Caco-2 (cell line): ENCODE measurements at regions not wholly inside any gene's neighbourhood (a gene's known extent, or its start where the extent isn't known, plus 50 kb on each side); places are given as distances from the start of the nearest gene placed in this dataset.

Experiments
- BruUV-seq: library from RNA; stranded (reverse); fragments of 400-500 nt; replicated peaks from 2 replicates; lab custom pipeline; 2021; lab: Mats Ljungman, UMichigan
- CTCF ChIA-PET: fragments of 300-600 bp; sonication (Branson Sonifier 250); formaldehyde crosslinking; loops from one replicate; lab custom pipeline; 2022; ENCODE audit warnings: antibody characterized with exemption; lab: Charles Lee
- POLR2A ChIA-PET: fragments of 300-600 bp; sonication (Branson Sonifier 250); formaldehyde crosslinking; loops from one replicate; lab custom pipeline; 2022; ENCODE audit warnings: antibody characterized with exemption; lab: Charles Lee
- DNase-seq, 2 experiments: peaks; one replicate each; pipeline versions ENCODE4 v3.0.0 to v3.0.0-alpha.2; 2020 to 2022
- H3K27me3 ChIP-seq: replicated peaks from 2 replicates; pipeline ENCODE4 v1.6.0; 2011; ENCODE audit warnings: low read length; ENCODE audit not compliant: control insufficient read depth, insufficient read depth
- H3K36me3 ChIP-seq: 2 replicates; pipeline ENCODE4 v1.5.1; 2011; ENCODE audit warnings: low read length; ENCODE audit not compliant: control insufficient read depth, insufficient read depth
- H3K4me1 ChIP-seq: fragments of 250-450 bp; sonication (Bioruptor Pico); 2 replicates; pipeline ENCODE4 v1.5.1; 2020; ENCODE audit warnings: mild to moderate bottlenecking
- H3K4me3 ChIP-seq: 2 replicates; pipeline ENCODE4 v1.5.1; 2011; ENCODE audit warnings: low read depth, mild to moderate bottlenecking, control low read depth, low read length
- H3K9me3 ChIP-seq: fragments of 250-450 bp; sonication (Bioruptor Pico); 2 replicates; pipeline ENCODE4 v1.5.1; 2020; ENCODE audit warnings: mild to moderate bottlenecking, moderate library complexity
- H3K27ac Mint-ChIP-seq: one replicate; pipeline ENCODE4 v1.8.0; 2022; ENCODE audit warnings: mixed read lengths; ENCODE audit not compliant: unreplicated experiment
- H3K27me3 Mint-ChIP-seq: one replicate; pipeline ENCODE4 v1.8.0; 2022; ENCODE audit warnings: mixed read lengths; ENCODE audit not compliant: insufficient read depth, unreplicated experiment
- H3K36me3 Mint-ChIP-seq: one replicate; pipeline ENCODE4 v1.8.0; 2022; ENCODE audit warnings: mild to moderate bottlenecking, mixed read lengths; ENCODE audit not compliant: insufficient read depth, unreplicated experiment
- H3K4me1 Mint-ChIP-seq: one replicate; pipeline ENCODE4 v1.8.0; 2022; ENCODE audit warnings: low read depth, mixed read lengths; ENCODE audit not compliant: unreplicated experiment
- H3K4me3 Mint-ChIP-seq: one replicate; pipeline ENCODE4 v1.8.0; 2022; ENCODE audit warnings: mild to moderate bottlenecking, moderate library complexity, mixed read lengths; ENCODE audit not compliant: unreplicated experiment
- H3K9me3 Mint-ChIP-seq: one replicate; pipeline ENCODE4 v1.8.0; 2022; ENCODE audit warnings: mixed read lengths; ENCODE audit not compliant: unreplicated experiment
- CTCF ChIP-seq, 2 experiments: fragments of 200-600 bp in 1 of 2; IDR thresholded peaks; 1 replicate in 1 of 2; 2 replicates in 1 of 2; pipeline versions ENCODE4 v1.5.1 to v1.8.0; 2011 to 2022; ENCODE audit warnings: antibody characterized with exemption in 1 of 2, control low read depth in 1 of 2, inconsistent platforms in 1 of 2, low read depth in 1 of 2, low read length in 1 of 2, mild to moderate bottlenecking in 1 of 2, moderate library complexity in 1 of 2; ENCODE audit not compliant: insufficient read depth in 1 of 2, severe bottlenecking in 1 of 2, unreplicated experiment in 1 of 2
- intact Hi-C: fragments of 100-400 bp; cut with micrococcal nuclease; formaldehyde crosslinking; loops from one replicate; pipeline ENCODE4 v1.10.0; 2022; ENCODE audit not compliant: unreplicated experiment

GRCh38 chr11:32273931-32274330 lies 161.4 kb downstream of the WT1 start:
- TF ChIP-seq CTCF (IDR thresholded peaks at IDR 0.05; ENCODE audit: insufficient read depth in 1 of 2, low read depth in 1 of 2, low read length in 1 of 2, severe bottlenecking in 1 of 2, unreplicated experiment in 1 of 2): no peak
- no peak overlapping the region for H3K27ac Mint-ChIP-seq
- H3K36me3 ChIP-seq: no peaks in the 10 kb centered on the region
- no peaks in the 10 kb centered on the region for H3K4me1 ChIP-seq
- peaks cover 16% of the 10 kb centered on the region for H3K27me3 Mint-ChIP-seq
- BruUV-seq: no TSS peak
- no peaks in the 10 kb centered on the region for H3K9me3 ChIP-seq
- H3K36me3 Mint-ChIP-seq: no peaks in the 10 kb centered on the region
- POLR2A ChIA-PET: no interaction called here
- no peak overlapping the region for H3K4me3 Mint-ChIP-seq
- H3K4me1 Mint-ChIP-seq: peaks cover 7% of the 10 kb centered on the region
- intact Hi-C loops: no loop called here
- no peak for DNase-seq
- H3K4me3 ChIP-seq: no peak overlapping the region
- H3K9me3 Mint-ChIP-seq: peaks cover 4% of the 10 kb centered on the region
- no peaks in the 10 kb centered on the region for H3K27me3 ChIP-seq
- CTCF ChIA-PET: no interaction called here

- no peak for DNase-seq
Measured at GRCh38 chr11:32279672-32280071, 155.7 kb downstream of the WT1 start.

GRCh38 chr11:32280339-32280738 lies 155.0 kb downstream of the WT1 start:
- no TSS peak for BruUV-seq
- H3K9me3 ChIP-seq: no peaks in the 10 kb centered on the region
- ChIA-PET POLR2A (no interaction called here), CTCF (no interaction called here)
- Mint-ChIP-seq H3K9me3 (peaks cover 9% of the 10 kb centered on the region), H3K4me1 (no peaks in the 10 kb centered on the region), H3K36me3 (no peaks in the 10 kb centered on the region), H3K27me3 (peaks cover 21% of the 10 kb centered on the region), H3K27ac (no peak overlapping the region), H3K4me3 (no peak overlapping the region)
- H3K36me3 ChIP-seq: no peaks in the 10 kb centered on the region
- no peak for TF ChIP-seq CTCF (IDR thresholded peaks at IDR 0.05; ENCODE audit: insufficient read depth in 1 of 2, low read depth in 1 of 2, low read length in 1 of 2, severe bottlenecking in 1 of 2, unreplicated experiment in 1 of 2)
- H3K27me3 ChIP-seq: no peaks in the 10 kb centered on the region
- intact Hi-C loops: no loop called here
- DNase-seq: no peak
- H3K4me3 ChIP-seq: no peak overlapping the region
- no peaks in the 10 kb centered on the region for H3K4me1 ChIP-seq

More at GRCh38 chr11:32279672-32280071, 155.7 kb downstream of the WT1 start:
- BruUV-seq: no TSS peak
- H3K4me1 ChIP-seq: no peaks in the 10 kb centered on the region
- intact Hi-C loops: no loop called here
- no peak overlapping the region for H3K4me3 ChIP-seq
- peak; percentile 20 to 30 for TF ChIP-seq CTCF (IDR thresholded peaks at IDR 0.05; ENCODE audit: insufficient read depth in 1 of 2, low read depth in 1 of 2, low read length in 1 of 2, severe bottlenecking in 1 of 2, unreplicated experiment in 1 of 2)
- no peaks in the 10 kb centered on the region for H3K4me1 Mint-ChIP-seq
- peaks cover 9% of the 10 kb centered on the region for H3K9me3 Mint-ChIP-seq
- H3K4me3 Mint-ChIP-seq: no peak overlapping the region
- H3K27ac Mint-ChIP-seq: no peak overlapping the region
- no peaks in the 10 kb centered on the region for H3K9me3 ChIP-seq
- H3K27me3 Mint-ChIP-seq: peaks cover 21% of the 10 kb centered on the region
- no peaks in the 10 kb centered on the region for H3K27me3 ChIP-seq
- ChIA-PET CTCF (no interaction called here), POLR2A (no interaction called here)
- no peaks in the 10 kb centered on the region for H3K36me3 ChIP-seq
- no peaks in the 10 kb centered on the region for H3K36me3 Mint-ChIP-seq
